H9 (cell line): ENCODE measurements at regions not wholly inside any gene's neighbourhood (a gene's known extent, or its start where the extent isn't known, plus 50 kb on each side); places are given as distances from the start of the nearest gene placed in this dataset.

Experiments used
- DNase-seq: peaks from one replicate; pipeline ENCODE4 v3.0.0-alpha.2; 2017
- H2AFZ ChIP-seq: one replicate; pipeline ENCODE4 v1.6.1; 2013; ENCODE audit warnings: mild to moderate bottlenecking, low read length, control low read depth, moderate library complexity
- H2AK5ac ChIP-seq: 2 replicates; pipeline ENCODE4 v1.6.1; 2013; ENCODE audit warnings: low read length, control low read depth, mixed read lengths; ENCODE audit not compliant: insufficient read length
- H2BK120ac ChIP-seq: one replicate; pipeline ENCODE4 v1.6.1; 2013; ENCODE audit warnings: low read depth, mild to moderate bottlenecking, low read length, control low read depth, inconsistent platforms; ENCODE audit not compliant: poor library complexity, severe bottlenecking
- H2BK12ac ChIP-seq: 2 replicates; pipeline ENCODE4 v1.6.1; 2013; ENCODE audit warnings: low read length, control low read depth, mixed read lengths, low read depth; ENCODE audit not compliant: insufficient read length
- H2BK15ac ChIP-seq: 2 replicates; pipeline ENCODE4 v1.6.1; 2013; ENCODE audit warnings: low read depth, low read length, control low read depth
- H2BK20ac ChIP-seq: one replicate; pipeline ENCODE4 v1.6.1; 2013; ENCODE audit warnings: low read depth, mild to moderate bottlenecking, low read length, control low read depth, inconsistent platforms; ENCODE audit not compliant: poor library complexity, severe bottlenecking
- H2BK5ac ChIP-seq: 2 replicates; pipeline ENCODE4 v1.6.1; 2013; ENCODE audit warnings: low read length, control low read depth, mixed read lengths; ENCODE audit not compliant: insufficient read length
- H3K14ac ChIP-seq: 2 replicates; pipeline ENCODE4 v1.6.1; 2013; ENCODE audit warnings: low read length, control low read depth; ENCODE audit not compliant: insufficient read depth
- H3K18ac ChIP-seq: 2 replicates; pipeline ENCODE4 v1.6.1; 2013; ENCODE audit warnings: low read depth, mild to moderate bottlenecking, mixed read lengths, low read length, control low read depth; ENCODE audit not compliant: insufficient read length
- H3K23ac ChIP-seq: 2 replicates; pipeline ENCODE4 v1.6.1; 2013; ENCODE audit warnings: low read length, control low read depth, mixed read lengths, low read depth; ENCODE audit not compliant: insufficient read length
- H3K23me2 ChIP-seq: 2 replicates; pipeline ENCODE4 v1.6.1; 2013; ENCODE audit warnings: low read depth, mild to moderate bottlenecking, mixed read lengths, low read length, control low read depth; ENCODE audit not compliant: insufficient read length, poor library complexity, severe bottlenecking
- H3K27ac ChIP-seq: 2 replicates; pipeline ENCODE4 v1.5.1; 2013; ENCODE audit warnings: low read length, control low read depth, mixed read lengths, low read depth; ENCODE audit not compliant: insufficient read length
- H3K27me3 ChIP-seq: 2 replicates; pipeline ENCODE4 v1.6.1; 2013; ENCODE audit warnings: low read length, control low read depth, inconsistent platforms; ENCODE audit not compliant: insufficient read depth
- H3K4ac ChIP-seq: 2 replicates; pipeline ENCODE4 v1.6.1; 2013; ENCODE audit warnings: low read depth, mild to moderate bottlenecking, control low read depth, inconsistent platforms, low read length, moderate library complexity
- H3K4me1 ChIP-seq: 2 replicates; pipeline ENCODE4 v1.6.1; 2013; ENCODE audit warnings: low read length, control low read depth, inconsistent platforms; ENCODE audit not compliant: insufficient read depth
- H3K4me2 ChIP-seq: 2 replicates; pipeline ENCODE4 v1.6.1; 2013; ENCODE audit warnings: low read length, control low read depth, mixed read lengths; ENCODE audit not compliant: insufficient read length, insufficient read depth
- H3K56ac ChIP-seq: 2 replicates; pipeline ENCODE4 v1.6.1; 2013; ENCODE audit warnings: low read depth, mild to moderate bottlenecking, mixed read lengths, low read length, control low read depth; ENCODE audit not compliant: insufficient read length
- H3K79me1 ChIP-seq: 2 replicates; pipeline ENCODE4 v1.6.1; 2013; ENCODE audit warnings: low read depth, mild to moderate bottlenecking, moderate library complexity, low read length, control low read depth, inconsistent platforms; ENCODE audit not compliant: insufficient read depth, poor library complexity, severe bottlenecking
- H3K79me2 ChIP-seq: 2 replicates; pipeline ENCODE4 v1.6.1; 2013; ENCODE audit warnings: low read length, control low read depth, inconsistent platforms; ENCODE audit not compliant: insufficient read depth
- H3K9ac ChIP-seq: 2 replicates; pipeline ENCODE4 v1.6.1; 2013; ENCODE audit warnings: low read length, control low read depth, mixed read lengths; ENCODE audit not compliant: insufficient read length; ENCODE audit errors: extremely low read depth
- H3K9me3 ChIP-seq: one replicate; pipeline ENCODE4 v1.6.1; 2013; ENCODE audit warnings: low read depth, low read length, inconsistent platforms; ENCODE audit not compliant: control insufficient read depth
- H3T11ph ChIP-seq: one replicate; pipeline ENCODE4 v1.6.1; 2013; ENCODE audit warnings: mild to moderate bottlenecking, low read length, control low read depth, inconsistent platforms
- H4K20me1 ChIP-seq: one replicate; pipeline ENCODE4 v1.6.1; 2013; ENCODE audit not compliant: control insufficient read depth, insufficient read length, insufficient read depth
- H4K5ac ChIP-seq: 2 replicates; pipeline ENCODE4 v1.6.1; 2013; ENCODE audit warnings: low read depth, mild to moderate bottlenecking, mixed read lengths, low read length, control low read depth; ENCODE audit not compliant: insufficient read length
- H4K8ac ChIP-seq: replicated peaks from 2 replicates; pipeline ENCODE4 v1.6.1; 2013; ENCODE audit warnings: low read length, control low read depth, mixed read lengths, low read depth; ENCODE audit not compliant: insufficient read length
- H4K91ac ChIP-seq: 2 replicates; pipeline ENCODE4 v1.6.1; 2013; ENCODE audit warnings: low read depth, mild to moderate bottlenecking, moderate library complexity, mixed read lengths, low read length, control low read depth; ENCODE audit not compliant: insufficient read length
- H3K27ac Mint-ChIP-seq, 3 experiments: 2 replicates in 2 of 3; 3 replicates in 1 of 3; pipeline ENCODE4 v1.8.0; 2020 to 2021; ENCODE audit warnings: mixed read lengths in 3 of 3, mild to moderate bottlenecking in 1 of 3, moderate library complexity in 1 of 3
- H3K27me3 Mint-ChIP-seq: 2 replicates; pipeline ENCODE4 v1.8.0; 2021; ENCODE audit warnings: low read depth, mild to moderate bottlenecking, moderate library complexity, mixed read lengths
- H3K36me3 Mint-ChIP-seq, 3 experiments: 2 replicates in 2 of 3; 3 replicates in 1 of 3; pipeline ENCODE4 v1.8.0; 2020 to 2021; ENCODE audit warnings: low read depth in 3 of 3, mixed read lengths in 3 of 3; ENCODE audit not compliant: insufficient read depth in 1 of 3
- H3K4me1 Mint-ChIP-seq, 2 experiments: 2 replicates each; pipeline ENCODE4 v1.8.0; 2020; ENCODE audit warnings: mixed read lengths in 2 of 2
- H3K4me3 Mint-ChIP-seq, 2 experiments: 2 replicates in 1 of 2; 3 replicates in 1 of 2; pipeline ENCODE4 v1.8.0; 2020 to 2021; ENCODE audit warnings: mild to moderate bottlenecking in 2 of 2, mixed read lengths in 2 of 2, moderate library complexity in 1 of 2
- H3K9me3 Mint-ChIP-seq, 2 experiments: 2 replicates in 1 of 2; 3 replicates in 1 of 2; pipeline ENCODE4 v1.8.0; 2020; ENCODE audit warnings: mild to moderate bottlenecking in 2 of 2, mixed read lengths in 2 of 2, moderate library complexity in 1 of 2
- WGBS: extraction: QIAGEN DNeasy Blood & Tissue Kit; methylation state at CpG from one replicate; pipeline ENCODE4 v1.1.7; 2013; ENCODE audit warnings: missing lambda C conversion rate, low lambda C conversion rate, mixed read lengths; ENCODE audit not compliant: insufficient read length; ENCODE audit errors: extremely low coverage; 5-methylcytosine and 5-hydroxymethylcytosine counted together
- TF ChIP-seq, protein P1 (sequence below): fragments of 200-600 bp; sonication (generic); conservative IDR thresholded peaks from 3 replicates; pipeline ENCODE4 v1.8.0; 2021; ENCODE audit warnings: antibody characterized with exemption, mild to moderate bottlenecking

DNA sequence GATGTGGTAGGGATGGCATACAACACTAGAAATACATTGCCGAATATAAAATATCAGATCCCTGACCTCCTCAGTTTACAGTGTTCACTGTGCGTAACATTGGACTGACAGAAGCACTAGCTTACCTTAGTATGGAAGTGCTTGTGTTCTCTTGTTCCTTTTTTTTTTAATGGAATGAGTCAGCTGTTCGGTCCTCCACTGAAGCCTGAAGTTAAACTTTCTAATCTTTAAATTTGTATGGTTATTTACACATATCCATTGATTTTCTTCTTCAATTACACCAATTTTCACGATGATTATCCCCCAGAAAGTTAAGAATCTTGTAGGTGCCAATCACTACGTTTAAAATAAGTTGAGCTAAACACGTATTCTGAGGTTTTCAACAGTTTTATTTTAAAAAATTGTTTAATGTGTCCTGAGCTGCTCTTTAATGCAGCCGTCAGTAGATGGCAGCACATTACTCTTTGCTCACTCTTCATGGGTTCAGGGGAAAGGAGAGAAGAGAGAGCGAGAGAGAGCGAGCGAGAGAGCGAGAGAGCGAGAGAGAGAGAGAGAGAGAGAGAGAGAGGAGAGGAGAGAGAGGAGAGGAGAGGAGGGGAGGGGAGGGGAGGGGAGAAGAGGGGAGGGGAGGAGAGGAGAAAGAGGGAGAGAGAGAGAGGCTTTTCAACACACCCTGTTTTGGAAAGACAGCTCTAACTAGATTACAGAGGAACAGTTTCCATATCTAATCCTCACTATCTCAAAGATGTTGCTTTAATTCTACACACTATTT lies 134.7 kb upstream of the SCAF11 start:
- H2AK5ac ChIP-seq: no peak overlapping the region
- H3K23ac ChIP-seq: no peak overlapping the region
- no peaks in the 10 kb centered on the region for H3K9me3 ChIP-seq
- H2BK5ac ChIP-seq: no peak overlapping the region
- no peak overlapping the region for H2AFZ ChIP-seq
- H3K4me1 ChIP-seq: no peaks in the 10 kb centered on the region
- no peaks in the 10 kb centered on the region for H3K27me3 ChIP-seq
- H3K23me2 ChIP-seq: no peaks in the 10 kb centered on the region
- no peak overlapping the region for H3T11ph ChIP-seq
- TF ChIP-seq, protein P1, sequence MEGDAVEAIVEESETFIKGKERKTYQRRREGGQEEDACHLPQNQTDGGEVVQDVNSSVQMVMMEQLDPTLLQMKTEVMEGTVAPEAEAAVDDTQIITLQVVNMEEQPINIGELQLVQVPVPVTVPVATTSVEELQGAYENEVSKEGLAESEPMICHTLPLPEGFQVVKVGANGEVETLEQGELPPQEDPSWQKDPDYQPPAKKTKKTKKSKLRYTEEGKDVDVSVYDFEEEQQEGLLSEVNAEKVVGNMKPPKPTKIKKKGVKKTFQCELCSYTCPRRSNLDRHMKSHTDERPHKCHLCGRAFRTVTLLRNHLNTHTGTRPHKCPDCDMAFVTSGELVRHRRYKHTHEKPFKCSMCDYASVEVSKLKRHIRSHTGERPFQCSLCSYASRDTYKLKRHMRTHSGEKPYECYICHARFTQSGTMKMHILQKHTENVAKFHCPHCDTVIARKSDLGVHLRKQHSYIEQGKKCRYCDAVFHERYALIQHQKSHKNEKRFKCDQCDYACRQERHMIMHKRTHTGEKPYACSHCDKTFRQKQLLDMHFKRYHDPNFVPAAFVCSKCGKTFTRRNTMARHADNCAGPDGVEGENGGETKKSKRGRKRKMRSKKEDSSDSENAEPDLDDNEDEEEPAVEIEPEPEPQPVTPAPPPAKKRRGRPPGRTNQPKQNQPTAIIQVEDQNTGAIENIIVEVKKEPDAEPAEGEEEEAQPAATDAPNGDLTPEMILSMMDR: peak; percentile 69
- H3K27ac ChIP-seq: no peak overlapping the region
- no peak overlapping the region for H3K4me3 Mint-ChIP-seq
- H3K18ac ChIP-seq: no peak overlapping the region
- no peak overlapping the region for H3K4me2 ChIP-seq
- no peaks in the 10 kb centered on the region for H3K79me2 ChIP-seq
- H3K14ac ChIP-seq: no peak overlapping the region
- H2BK15ac ChIP-seq: no peak overlapping the region
- H3K4ac ChIP-seq: no peak overlapping the region
- H2BK12ac ChIP-seq: no peak overlapping the region
- H2BK120ac ChIP-seq: no peak overlapping the region
- H2BK20ac ChIP-seq: no peak overlapping the region
- no peaks in the 10 kb centered on the region for H3K36me3 Mint-ChIP-seq
- peaks cover 7% of the 10 kb centered on the region for H3K27me3 Mint-ChIP-seq
- H3K56ac ChIP-seq: no peak overlapping the region
- H4K5ac ChIP-seq: no peak overlapping the region
- no peak overlapping the region for H4K8ac ChIP-seq
- no peak overlapping the region; a peak in 1 of 7 replicates for H3K27ac Mint-ChIP-seq
- H3K79me1 ChIP-seq: no peaks in the 10 kb centered on the region
- H4K20me1 ChIP-seq: no peaks in the 10 kb centered on the region
- no peak overlapping the region for H4K91ac ChIP-seq
- WGBS: no CpG with 5 or more reads among the region's 12 CpGs
- peaks cover 5% of the 10 kb centered on the region in 2 experiments; a peak in 1 of 4 replicates for H3K4me1 Mint-ChIP-seq
- H3K9ac ChIP-seq: no peak overlapping the region
- no peaks in the 10 kb centered on the region for H3K9me3 Mint-ChIP-seq
- DNase-seq: peak; percentile 64
